OCI-LY7 (cell line): ENCODE measurements at regions not wholly inside any gene's neighbourhood (a gene's known extent, or its start where the extent isn't known, plus 50 kb on each side); places are given as distances from the start of the nearest gene placed in this dataset.

ENCODE experiments used
- CTCF ChIP-seq: fragments of 200-600 bp; sonication (generic); conservative IDR thresholded peaks from 2 replicates; pipeline ENCODE4 v1.5.1; 2014; ENCODE audit warnings: mild to moderate bottlenecking, antibody characterized with exemption, low read length, moderate library complexity, mixed read lengths
- EZH2phosphoT487 ChIP-seq: fragments of 200-600 bp; sonication (generic); IDR thresholded peaks from 2 replicates; pipeline ENCODE4 v1.6.1; 2018; ENCODE audit warnings: low read depth, borderline replicate concordance, mild to moderate bottlenecking, mixed run types, antibody characterized with exemption, low read length, moderate library complexity, mixed read lengths

GRCh38 chr6:170160031-170160627, 130.7 kb downstream of the DLL1 start:
- TF ChIP-seq CTCF: no peak
- no peak for TF ChIP-seq EZH2phosphoT487
